ENCODE measurements at regions not wholly inside any gene's neighbourhood (a gene's known extent, or its start where the extent isn't known, plus 50 kb on each side); places are given as distances from the start of the nearest gene placed in this dataset.

DNA sequence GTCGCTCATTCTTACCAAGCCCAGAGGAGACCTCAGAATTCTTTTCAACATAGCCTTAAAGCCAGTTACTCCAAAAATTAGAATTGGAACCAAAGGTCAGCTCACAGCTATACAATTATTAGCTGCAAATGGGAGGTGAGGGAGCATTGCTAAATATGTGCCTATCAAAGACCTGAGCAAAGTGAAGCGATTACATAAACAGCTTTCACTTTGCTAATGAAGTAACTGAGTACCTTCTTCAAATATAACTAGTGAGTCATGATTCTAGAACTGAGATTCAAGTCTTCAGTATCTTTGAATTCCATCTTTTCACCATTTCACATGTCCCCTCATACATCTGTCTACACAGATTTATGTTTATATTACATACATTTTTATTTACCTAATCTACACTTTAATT lies 122.6 kb downstream of the P2RY1 start:
- no peak for DNase-seq (ENCODE audit: low spot score)

- DNase-seq (ENCODE audit: low spot score) = no peak
Observed at GRCh38 chr3:152959307-152959706, 124.4 kb downstream of the P2RY1 start.

DNA sequence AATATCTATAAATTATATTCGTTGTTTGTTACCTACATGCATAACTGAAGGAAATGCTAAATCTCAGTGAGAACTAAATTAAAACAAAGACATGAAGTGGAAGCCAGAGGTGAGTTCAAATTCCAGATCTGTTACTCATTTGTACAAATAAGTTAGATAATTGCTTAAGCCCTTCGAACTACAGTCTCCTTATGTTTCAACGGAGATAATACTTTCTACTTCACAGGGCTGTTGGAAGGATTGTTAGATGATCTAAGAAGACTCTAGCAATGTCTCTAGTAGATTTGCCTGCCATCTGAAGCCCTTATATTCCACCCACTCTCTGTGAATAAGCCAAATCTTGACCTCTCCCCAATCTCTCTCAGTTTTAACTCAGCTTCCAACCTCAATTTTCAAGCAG lies 125.8 kb downstream of the P2RY1 start:
- DNase-seq (ENCODE audit: low spot score) = no peak

DNA sequence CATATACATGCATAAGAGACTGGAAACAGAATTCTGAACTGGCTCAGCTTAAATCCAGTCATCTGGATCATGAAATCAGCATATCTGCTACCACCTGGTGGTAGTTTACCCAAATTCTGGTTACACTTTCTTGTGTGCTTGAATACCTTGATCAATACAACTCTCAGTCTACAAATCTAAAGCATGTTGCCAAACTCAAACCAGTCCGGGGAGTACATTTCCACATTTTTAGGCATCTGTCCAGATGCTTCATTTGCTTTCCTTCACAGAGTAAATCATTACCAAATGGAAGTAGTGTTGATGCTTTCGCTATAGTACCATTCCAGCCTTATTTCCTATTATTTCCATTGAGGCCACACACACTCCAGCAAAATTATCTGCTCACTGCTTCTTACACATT lies 126.4 kb downstream of the P2RY1 start:
- DNase-seq (ENCODE audit: low spot score) = peak; percentile 58

GRCh38 chr3:152964911-152965609 lies 130.1 kb downstream of the P2RY1 start:
- DNase-seq (ENCODE audit: low spot score) = peak; percentile 58

- DNase-seq (ENCODE audit: low spot score) = no peak
Observed at GRCh38 chr3:152968388-152969024, 133.6 kb downstream of the P2RY1 start.

- DNase-seq (ENCODE audit: low spot score) = no peak
Observed at GRCh38 chr3:152969557-152970300, 134.8 kb downstream of the P2RY1 start.

- no peak for DNase-seq (ENCODE audit: low spot score)
Observed at GRCh38 chr3:152970851-152971250, 135.9 kb downstream of the P2RY1 start.

- no peak for DNase-seq (ENCODE audit: low spot score)
Observed at GRCh38 chr3:152971880-152972279, 136.9 kb downstream of the P2RY1 start.

GRCh38 chr3:152973575-152973974 lies 138.6 kb downstream of the P2RY1 start:
- DNase-seq (ENCODE audit: low spot score) = no peak

GRCh38 chr3:152976239-152976638 lies 141.3 kb downstream of the P2RY1 start:
- peak; percentile 89 for DNase-seq (ENCODE audit: low spot score)

- peak; percentile 36 for DNase-seq (ENCODE audit: low spot score)
Observed at GRCh38 chr3:152977366-152977765, 142.4 kb downstream of the P2RY1 start.

DNA sequence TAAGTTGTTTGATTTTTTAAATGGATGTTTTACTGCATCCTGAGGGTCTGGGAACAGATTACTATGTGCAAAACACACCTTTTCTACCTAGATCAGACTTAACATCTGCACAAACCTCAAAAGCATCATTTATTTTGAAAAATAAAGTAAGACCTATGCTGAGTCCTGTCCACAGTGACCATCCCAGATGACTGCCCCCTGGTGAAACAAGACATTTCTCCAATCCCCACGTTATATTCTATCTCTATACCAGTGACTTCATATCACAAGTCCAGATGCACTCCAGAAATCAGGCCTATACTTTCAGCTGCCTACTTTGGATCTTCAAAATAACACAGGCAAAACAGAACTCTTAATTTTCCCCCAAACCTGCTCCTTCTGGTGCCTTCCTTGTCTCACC lies 143.2 kb downstream of the P2RY1 start:
- no peak for DNase-seq (ENCODE audit: low spot score)

- DNase-seq (ENCODE audit: low spot score) = no peak
Observed at GRCh38 chr3:152997526-152997925, 162.6 kb downstream of the P2RY1 start.

- DNase-seq (ENCODE audit: low spot score) = no peak
Observed at GRCh38 chr3:152998591-152998990, 163.4 kb upstream of the RAP2B start.

DNA sequence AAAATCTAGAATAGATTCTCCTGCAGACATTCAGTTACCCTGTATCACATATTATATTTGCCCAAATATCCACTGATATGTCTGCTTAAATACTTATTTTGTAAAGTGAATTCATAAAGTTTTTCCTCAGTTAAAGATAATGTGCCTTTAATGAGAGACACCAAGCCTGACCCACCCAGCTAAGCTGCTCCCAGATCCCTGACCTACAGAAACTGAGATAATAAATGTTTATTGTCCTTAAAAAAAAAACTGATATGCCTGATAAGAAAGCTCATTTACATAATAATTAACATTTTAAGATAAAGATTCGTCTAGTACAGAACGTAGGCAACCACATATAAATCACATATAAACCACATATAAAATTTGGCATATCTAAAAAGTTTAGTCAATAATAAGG lies 161.7 kb upstream of the RAP2B start:
- no peak for DNase-seq (ENCODE audit: low spot score)

GRCh38 chr3:153001210-153002078 lies 160.6 kb upstream of the RAP2B start:
- DNase-seq (ENCODE audit: low spot score) = no peak

DNA sequence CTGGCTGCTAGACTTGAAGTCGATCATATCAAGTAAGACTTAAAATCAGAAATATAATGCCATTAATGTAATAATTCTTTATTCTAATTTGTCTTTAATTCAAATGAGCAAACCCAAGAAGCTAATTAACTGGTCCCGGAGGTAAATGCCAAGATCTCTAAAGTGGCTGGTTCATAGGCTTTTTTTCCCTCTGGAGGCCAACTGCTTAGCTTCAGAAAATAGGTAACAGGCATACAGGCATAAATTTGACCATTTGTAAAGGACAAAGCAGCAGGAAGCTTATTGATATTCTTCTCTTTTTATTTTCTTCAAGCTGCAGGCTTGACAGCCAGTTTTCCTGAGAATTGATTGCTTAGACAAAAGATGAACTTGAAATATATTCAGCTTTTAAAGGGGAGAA lies 158.6 kb upstream of the RAP2B start:
- no peak for DNase-seq (ENCODE audit: low spot score)

- DNase-seq (ENCODE audit: low spot score) = no peak
Observed at GRCh38 chr3:153003862-153004261, 158.2 kb upstream of the RAP2B start.

GRCh38 chr3:153008226-153008625 lies 153.8 kb upstream of the RAP2B start:
- DNase-seq (ENCODE audit: low spot score) = no peak

DNA sequence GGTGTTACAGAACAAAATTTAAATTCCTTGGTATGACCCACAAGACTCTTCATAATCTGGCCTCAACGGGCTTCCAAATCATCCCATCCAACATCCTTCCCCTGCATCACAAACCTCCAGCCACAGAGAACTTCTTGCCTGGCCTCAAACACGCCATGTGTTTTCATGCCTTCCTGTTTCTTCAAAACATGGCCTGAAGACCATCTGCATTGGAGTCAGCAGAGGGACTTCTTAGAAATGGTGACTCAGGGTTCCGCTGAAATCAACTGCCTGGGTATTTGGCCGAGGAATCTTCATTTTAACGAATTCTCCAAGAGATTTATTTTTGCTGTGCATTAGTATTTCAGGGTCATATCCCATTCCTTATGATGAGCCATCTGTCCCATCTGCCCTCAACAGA lies 138.1 kb upstream of the RAP2B start:
- no peak for DNase-seq (ENCODE audit: low spot score)

DNA sequence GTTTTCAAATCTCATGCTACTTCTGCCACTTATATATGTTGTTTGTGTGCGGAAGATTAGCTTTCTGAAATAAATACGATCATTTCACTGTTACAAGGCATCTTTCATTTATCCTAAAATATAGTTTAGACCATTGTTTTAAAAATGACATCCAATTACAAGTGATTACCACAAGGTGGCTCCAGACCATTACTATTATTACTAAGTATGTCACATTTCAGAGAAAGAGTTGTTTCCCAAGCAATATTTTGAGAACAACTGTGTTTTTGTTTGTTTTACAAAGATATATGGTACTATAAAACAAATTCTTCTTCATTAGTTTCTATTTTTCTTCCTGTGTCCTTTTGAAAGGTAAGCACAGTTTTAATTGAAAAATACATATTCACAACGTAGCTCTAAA lies 136.0 kb upstream of the RAP2B start:
- DNase-seq (ENCODE audit: low spot score) = peak; percentile 78
